Psoas muscle (tissue), 7 donors: ENCODE measurements at regions not wholly inside any gene's neighbourhood (a gene's known extent, or its start where the extent isn't known, plus 50 kb on each side); places are given as distances from the start of the nearest gene placed in this dataset.

Experiments used
- ATAC-seq, 4 donors: fragments of 200-7000 bp; cut with Tn5 transposase; one replicate each; pipeline ENCODE4 v1.9.1; 2020; ENCODE audit warnings: moderate library complexity in 3 of 4, mild to moderate bottlenecking in 2 of 4
- DNase-seq, 2 donors: peaks; one replicate each; pipeline ENCODE4 v3.0.0-alpha.2; 2020
- H3K27ac ChIP-seq: fragments of 200-600 bp; one replicate; pipeline ENCODE4 v1.8.0; 2022
- H3K27me3 ChIP-seq, 3 donors: fragments of 200-600 bp in 1 of 3; one replicate each; pipeline versions ENCODE4 v1.6.1 to v1.8.0; 2013 to 2022; ENCODE audit warnings: low read length in 2 of 3, mild to moderate bottlenecking in 2 of 3, moderate library complexity in 1 of 3; ENCODE audit not compliant: insufficient read depth in 3 of 3
- H3K36me3 ChIP-seq, 2 donors: fragments of 200-600 bp in 1 of 2; one replicate each; pipeline versions ENCODE4 v1.6.1 to v1.8.0; 2013 to 2022; ENCODE audit warnings: low read depth in 1 of 2, mild to moderate bottlenecking in 1 of 2, moderate library complexity in 1 of 2; ENCODE audit not compliant: insufficient read depth in 1 of 2
- H3K4me1 ChIP-seq: fragments of 200-600 bp; one replicate; pipeline ENCODE4 v1.8.0; 2022
- H3K4me3 ChIP-seq: fragments of 200-600 bp; one replicate; pipeline ENCODE4 v1.8.0; 2022; ENCODE audit warnings: mild to moderate bottlenecking
- H3K9me3 ChIP-seq: fragments of 200-600 bp; one replicate; pipeline ENCODE4 v1.8.0; 2022
- CTCF ChIP-seq: fragments of 200-600 bp; IDR thresholded peaks from one replicate; pipeline ENCODE4 v1.8.0; 2022; ENCODE audit warnings: antibody characterized with exemption
- WGBS, 3 donors: extraction: QIAGEN DNeasy Blood & Tissue Kit; methylation state at CpG; one replicate each; pipeline versions ENCODE4 v1.1.6 to v1.1.7; 2013; 5-methylcytosine and 5-hydroxymethylcytosine counted together
- intact Hi-C, 2 donors: fragments of 100-400 bp; cut with DNase I; formaldehyde crosslinking; loops; one replicate each; pipeline versions ENCODE4 v1.11.0 to v1.14.2; 2022
- donor health status: healthy with polysubstance abuse.
- donor health status: DM: no; HTN: no; CAD: no; lungs with moderate emphysema.
- donor health status: Bipolar disorder and iron deficiency.
- donor health status: healthy.
- donor health status: DM: yes; HTN: yes; CAD: no.
- donor health status: DM: no; HTN: no; CAD: no.
- donor health status: DM: yes; HTN: yes; CAD: no.

DNA sequence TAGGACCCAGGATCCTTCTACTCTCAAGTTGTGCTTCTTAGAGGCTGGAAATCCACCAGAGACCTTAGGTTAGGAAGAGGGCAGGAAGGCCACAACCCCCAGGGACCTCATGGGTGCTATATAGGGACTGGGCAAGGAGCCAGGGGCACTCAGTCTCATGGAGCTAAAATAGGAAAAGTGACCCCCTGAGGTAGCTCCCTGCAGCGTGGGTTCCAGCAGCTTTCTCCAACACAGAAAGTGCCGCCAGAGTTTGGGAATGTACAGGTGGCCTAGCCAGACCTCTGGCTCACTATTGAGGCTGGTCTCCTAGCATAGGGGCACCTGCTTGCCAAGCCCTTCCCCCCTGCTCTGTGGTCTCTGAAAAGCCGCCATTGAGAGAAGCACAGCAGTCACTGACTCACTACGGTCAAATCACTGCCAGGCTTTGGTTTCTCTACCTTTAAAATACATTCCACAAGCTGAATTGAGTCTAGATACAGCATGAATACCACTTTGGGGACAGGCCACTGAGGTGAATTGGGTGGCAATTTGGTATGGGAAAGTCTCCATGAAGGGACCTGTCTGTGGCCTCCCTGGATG lies 333.2 kb upstream of the PODXL start:
- peaks cover 13% of the 10 kb centered on the region for H3K9me3 ChIP-seq
- no peaks in the 10 kb centered on the region for H3K36me3 ChIP-seq
- no peak overlapping the region for H3K4me3 ChIP-seq
- 53 to 62% (median 59%) methylated on average over 4 of the region's 4 CpGs for WGBS, 3 donors
- no peaks in the 10 kb centered on the region for H3K27me3 ChIP-seq
- no peak overlapping the region for H3K27ac ChIP-seq
- DNase-seq (no peak), ATAC-seq (peak in 2 of 4 donors; percentile 17 to 55)
- intact Hi-C loops: no loop called here
- H3K4me1 ChIP-seq: no peaks in the 10 kb centered on the region
- no peak for TF ChIP-seq CTCF

- H3K27me3 ChIP-seq: no peaks in the 10 kb centered on the region
- 76 to 77% (median 77%) methylated on average over 2 of the region's 2 CpGs for WGBS, 3 donors
- H3K4me3 ChIP-seq: no peak overlapping the region
- intact Hi-C loops: no loop called here
- no peak overlapping the region for H3K27ac ChIP-seq
- no peaks in the 10 kb centered on the region for H3K36me3 ChIP-seq
- H3K9me3 ChIP-seq: peaks cover 13% of the 10 kb centered on the region
- TF ChIP-seq CTCF: no peak
- ATAC-seq (no peak), DNase-seq (no peak)
- H3K4me1 ChIP-seq: no peaks in the 10 kb centered on the region
These were observed 327.3 kb upstream of the PODXL start for GRCh38 chr7:131883769-131884168.

- Histone ChIP-seq H3K4me3 (no peak overlapping the region), H3K27me3 (no peaks in the 10 kb centered on the region), H3K9me3 (peaks cover 13% of the 10 kb centered on the region), H3K36me3 (no peaks in the 10 kb centered on the region), H3K4me1 (no peaks in the 10 kb centered on the region), H3K27ac (no peak overlapping the region)
- ATAC-seq: no peak
- WGBS, 3 donors: 83 to 86% (median 84%) methylated on average over 8 of the region's 8 CpGs
- intact Hi-C loops: no loop called here
- no peak for DNase-seq
- no peak for TF ChIP-seq CTCF
These were observed 326.8 kb upstream of the PODXL start for GRCh38 chr7:131883196-131883595.

GRCh38 chr7:131882321-131882720 lies 325.9 kb upstream of the PODXL start:
- H3K36me3 ChIP-seq: no peaks in the 10 kb centered on the region
- no peak overlapping the region for H3K4me3 ChIP-seq
- ATAC-seq: no peak
- intact Hi-C loops: no loop called here
- H3K27ac ChIP-seq: no peak overlapping the region
- H3K4me1 ChIP-seq: no peaks in the 10 kb centered on the region
- no peak for TF ChIP-seq CTCF
- no peaks in the 10 kb centered on the region for H3K27me3 ChIP-seq
- no peak for DNase-seq
- peaks cover 13% of the 10 kb centered on the region for H3K9me3 ChIP-seq

- no peak for ATAC-seq
- intact Hi-C loops: no loop called here
- no peak for DNase-seq
- Histone ChIP-seq H3K4me1 (no peaks in the 10 kb centered on the region), H3K4me3 (no peak overlapping the region), H3K36me3 (no peaks in the 10 kb centered on the region), H3K27ac (no peak overlapping the region), H3K27me3 (no peaks in the 10 kb centered on the region), H3K9me3 (peaks cover 5% of the 10 kb centered on the region)
- no peak for TF ChIP-seq CTCF
- 76 to 85% (median 80%) methylated on average over 2 of the region's 2 CpGs for WGBS, 3 donors
These were observed 323.6 kb upstream of the PODXL start for GRCh38 chr7:131880078-131880477.
